Erythroblast (primary cell): ENCODE measurements at regions not wholly inside any gene's neighbourhood (a gene's known extent, or its start where the extent isn't known, plus 50 kb on each side); places are given as distances from the start of the nearest gene placed in this dataset.

Source experiments
- GATA1 ChIP-seq: IDR thresholded peaks from 2 replicates; pipeline ENCODE4 v1.6.1; 2011; ENCODE audit warnings: low read depth, mild to moderate bottlenecking, control low read depth, low read length, moderate library complexity
- POLR2A ChIP-seq: IDR thresholded peaks from 2 replicates; pipeline ENCODE4 v1.6.1; 2011; ENCODE audit warnings: mild to moderate bottlenecking, low read length

GRCh38 chr9:118609355-118610044, 759.7 kb downstream of the BRINP1 start:
- no peak for TF ChIP-seq POLR2A
- no peak for TF ChIP-seq GATA1
